HG02623 (cell line): ENCODE measurements at regions not wholly inside any gene's neighbourhood (a gene's known extent, or its start where the extent isn't known, plus 50 kb on each side); places are given as distances from the start of the nearest gene placed in this dataset.

Experiments used
- ATAC-seq: cut with Tn5 transposase; IDR thresholded peaks from one replicate; pipeline ENCODE4 v1.9.1; 2021; ENCODE audit warnings: moderate library complexity; ENCODE audit not compliant: unreplicated experiment

- ATAC-seq: no peak
These were observed 256.9 kb upstream of the POU2AF2 start for GRCh38 chr11:110988671-110989070.

- no peak for ATAC-seq
These were observed 259.5 kb upstream of the POU2AF2 start for GRCh38 chr11:110986016-110986415.

- ATAC-seq: no peak
These were observed 260.0 kb upstream of the POU2AF2 start for GRCh38 chr11:110985547-110985946.

GRCh38 chr11:110984693-110985092 lies 260.8 kb upstream of the POU2AF2 start:
- ATAC-seq: no peak

- no peak for ATAC-seq
These were observed 261.4 kb upstream of the POU2AF2 start for GRCh38 chr11:110984147-110984546.

DNA sequence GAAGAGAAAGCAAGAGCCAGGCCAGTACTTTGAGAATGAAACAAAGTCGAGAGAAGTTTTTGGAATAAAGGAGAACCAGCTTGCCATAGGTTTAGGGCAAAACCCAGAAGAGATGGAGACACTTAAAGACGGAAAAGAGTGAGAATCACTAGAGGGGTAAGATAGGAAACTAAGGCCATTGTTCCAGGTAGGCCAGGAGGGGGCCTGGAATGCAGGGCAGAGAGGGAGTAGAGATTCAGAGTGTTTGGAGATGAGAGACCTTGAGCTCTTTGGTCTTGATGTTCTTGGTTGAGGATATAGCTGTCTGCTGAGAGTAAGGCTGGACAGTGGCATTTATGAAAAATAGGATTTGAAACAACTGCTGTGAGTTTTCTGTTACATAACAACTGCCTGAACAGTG lies 263.3 kb upstream of the POU2AF2 start:
- no peak for ATAC-seq

- no peak for ATAC-seq
These were observed 265.8 kb upstream of the POU2AF2 start for GRCh38 chr11:110979696-110980095.

DNA sequence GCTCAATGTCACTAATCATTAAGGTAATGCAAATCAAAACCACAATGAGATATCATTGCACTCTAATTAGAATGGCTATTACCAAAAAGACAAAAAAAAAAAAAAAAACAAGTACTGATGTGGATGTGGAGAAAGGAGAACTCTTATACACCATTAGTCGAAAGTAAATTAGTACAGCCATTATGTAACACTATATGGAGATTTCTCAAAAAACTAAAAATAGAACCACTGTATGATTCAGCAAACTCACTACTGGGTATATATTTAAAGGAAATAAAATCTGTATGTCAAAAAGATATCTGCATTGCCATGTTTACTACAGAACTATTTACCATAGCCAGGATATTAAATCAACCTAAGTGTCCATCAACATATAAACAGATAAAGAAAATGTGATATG lies 265.4 kb upstream of the ARHGAP20 start:
- no peak for ATAC-seq

DNA sequence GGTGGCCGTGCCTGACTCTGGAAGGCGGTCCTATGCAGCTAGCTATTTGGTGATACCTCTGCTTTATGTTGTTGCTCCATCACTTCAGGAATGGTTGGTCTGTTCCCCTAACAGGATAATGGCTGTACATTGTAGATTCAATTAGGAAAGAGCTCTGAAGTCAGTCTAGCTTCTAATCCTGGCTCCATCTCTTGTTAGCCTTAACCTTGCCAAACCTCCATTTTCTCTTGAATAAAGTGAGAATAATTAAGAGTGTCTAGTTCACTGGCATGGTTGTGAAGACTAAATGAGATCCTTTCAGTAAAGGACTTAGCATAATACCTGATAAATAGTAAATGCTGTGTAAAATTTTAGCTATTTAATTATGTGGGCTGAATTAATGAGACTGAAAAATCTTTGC lies 262.5 kb upstream of the ARHGAP20 start:
- ATAC-seq: no peak

DNA sequence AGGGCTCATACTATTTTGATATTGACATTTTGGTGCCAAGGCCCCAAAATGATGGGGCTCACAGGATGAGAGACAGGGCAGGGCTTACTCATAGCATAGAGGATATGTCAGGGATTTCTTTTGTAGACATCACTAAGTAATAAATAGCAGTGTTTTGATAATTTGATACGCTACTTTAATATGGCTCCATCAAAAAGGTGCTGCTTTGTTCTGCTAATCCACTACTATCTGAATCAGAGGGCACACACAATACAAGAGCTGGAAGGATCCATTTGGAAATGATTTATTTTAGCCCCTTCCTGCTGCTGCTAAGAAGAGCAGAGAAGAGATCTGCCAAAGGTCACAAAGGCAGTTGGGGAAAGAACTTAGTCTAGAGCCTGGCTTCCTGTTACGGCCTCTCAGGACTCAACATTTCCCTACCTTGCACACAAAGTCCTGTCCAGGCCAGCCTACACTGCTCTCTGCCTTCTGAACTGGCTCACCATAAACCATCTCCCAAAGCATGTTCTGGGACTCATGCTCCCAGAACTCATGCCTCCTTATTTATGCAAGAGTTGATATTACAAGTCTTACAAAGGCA lies 261.3 kb upstream of the ARHGAP20 start:
- ATAC-seq: no peak

DNA sequence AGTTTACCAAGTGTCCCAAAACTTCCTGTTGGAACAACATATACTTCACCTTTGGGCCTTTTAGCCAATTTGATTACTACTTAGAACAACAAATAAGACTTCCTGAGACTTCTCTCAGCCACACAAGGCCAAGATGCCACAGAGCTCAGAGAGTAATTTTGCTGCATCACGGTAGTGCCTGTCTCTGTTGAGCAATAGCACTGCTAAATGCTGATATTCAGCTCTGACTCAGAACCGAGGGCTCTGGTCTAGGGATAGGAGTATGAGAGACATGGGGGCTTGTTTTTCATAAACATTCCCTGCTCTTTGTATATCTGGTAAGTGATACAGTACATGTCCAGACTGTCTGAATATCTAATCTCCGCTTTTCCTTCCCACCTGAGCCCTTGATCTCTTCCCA lies 260.4 kb upstream of the ARHGAP20 start:
- ATAC-seq: no peak

GRCh38 chr11:110972106-110972505 lies 259.9 kb upstream of the ARHGAP20 start:
- ATAC-seq: no peak

DNA sequence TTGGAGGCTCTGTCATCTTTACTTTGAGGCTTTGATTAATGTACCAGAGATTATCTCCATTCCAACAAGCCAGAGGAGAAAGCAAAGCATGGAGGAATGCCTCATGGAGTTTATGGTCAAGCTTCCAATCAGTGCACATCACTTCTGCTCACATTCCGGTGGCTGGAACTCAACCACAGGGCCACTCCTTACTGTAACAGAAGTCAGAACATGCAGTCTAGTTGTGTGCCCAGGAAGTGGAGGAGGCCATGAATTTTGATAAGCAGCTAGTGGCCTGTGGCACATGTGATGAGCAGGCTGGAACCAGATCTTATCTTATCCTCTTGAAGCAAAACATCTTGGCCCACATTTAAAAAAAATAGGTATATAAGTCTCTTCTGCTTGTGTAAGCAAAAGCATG lies 258.9 kb upstream of the ARHGAP20 start:
- ATAC-seq: no peak

- ATAC-seq: no peak
These were observed 256.3 kb upstream of the ARHGAP20 start for GRCh38 chr11:110968348-110969062.

DNA sequence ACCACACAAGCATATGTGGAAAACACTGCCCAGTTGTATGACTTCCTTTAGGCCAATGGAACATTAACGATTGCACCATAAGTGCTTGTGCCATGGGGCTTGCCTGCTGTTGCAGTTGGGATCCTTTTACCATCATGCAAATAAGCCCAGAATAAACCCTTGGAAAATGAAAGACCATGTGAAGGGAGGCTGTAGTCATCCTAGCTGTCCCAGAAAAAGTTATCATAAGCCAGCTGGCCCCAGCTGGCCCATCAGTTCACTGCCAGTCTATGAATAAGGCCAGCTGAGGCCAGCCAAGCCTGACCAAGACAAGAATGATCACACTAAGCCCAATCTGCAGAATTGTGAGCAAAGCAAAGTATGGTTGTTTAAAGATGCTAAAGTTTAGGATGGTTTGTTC lies 253.9 kb upstream of the ARHGAP20 start:
- ATAC-seq: no peak

- no peak for ATAC-seq
These were observed 250.7 kb upstream of the ARHGAP20 start for GRCh38 chr11:110962921-110963320.

DNA sequence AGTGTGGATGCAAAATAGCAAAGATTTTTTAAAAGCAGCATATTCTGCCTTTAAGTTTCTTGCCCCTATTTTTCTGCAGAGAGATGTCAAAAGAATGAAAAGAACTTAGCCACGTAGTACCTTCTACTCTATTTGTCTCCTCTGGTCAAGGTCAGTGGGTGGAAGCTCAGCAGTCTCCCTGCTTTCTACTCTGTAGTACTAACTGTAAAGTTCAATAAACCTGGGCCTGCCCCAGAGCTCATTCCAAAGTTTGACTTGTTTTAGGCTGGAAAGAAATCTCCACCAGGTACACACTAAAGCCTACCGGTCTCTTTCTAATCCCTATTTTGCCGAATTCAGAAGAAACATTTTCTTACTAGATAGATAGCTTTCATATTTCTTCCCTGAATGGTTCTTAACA lies 247.9 kb upstream of the ARHGAP20 start:
- ATAC-seq: no peak

- ATAC-seq: no peak
These were observed 246.0 kb upstream of the ARHGAP20 start for GRCh38 chr11:110958216-110958615.

DNA sequence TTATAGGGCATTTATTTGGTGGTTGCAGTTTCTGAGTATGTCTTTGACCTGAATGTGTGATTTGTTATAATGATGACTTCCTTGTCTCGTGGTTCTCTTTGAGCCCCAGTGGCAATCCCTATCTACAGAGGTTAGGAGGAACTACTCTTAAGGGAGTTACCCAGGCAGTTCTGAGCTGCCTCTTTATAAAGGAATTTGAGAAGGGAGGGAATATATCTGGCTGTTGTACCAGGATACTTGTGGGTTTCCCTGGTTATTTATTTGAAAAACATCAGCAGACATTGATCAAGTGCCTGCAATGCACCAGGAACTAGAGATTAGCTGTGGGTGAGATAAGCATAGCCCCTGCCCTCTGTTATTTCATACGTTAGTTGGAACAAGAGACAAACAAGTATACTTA lies 243.5 kb upstream of the ARHGAP20 start:
- ATAC-seq: no peak

- ATAC-seq: no peak
These were observed 239.8 kb upstream of the ARHGAP20 start for GRCh38 chr11:110951950-110952503.

DNA sequence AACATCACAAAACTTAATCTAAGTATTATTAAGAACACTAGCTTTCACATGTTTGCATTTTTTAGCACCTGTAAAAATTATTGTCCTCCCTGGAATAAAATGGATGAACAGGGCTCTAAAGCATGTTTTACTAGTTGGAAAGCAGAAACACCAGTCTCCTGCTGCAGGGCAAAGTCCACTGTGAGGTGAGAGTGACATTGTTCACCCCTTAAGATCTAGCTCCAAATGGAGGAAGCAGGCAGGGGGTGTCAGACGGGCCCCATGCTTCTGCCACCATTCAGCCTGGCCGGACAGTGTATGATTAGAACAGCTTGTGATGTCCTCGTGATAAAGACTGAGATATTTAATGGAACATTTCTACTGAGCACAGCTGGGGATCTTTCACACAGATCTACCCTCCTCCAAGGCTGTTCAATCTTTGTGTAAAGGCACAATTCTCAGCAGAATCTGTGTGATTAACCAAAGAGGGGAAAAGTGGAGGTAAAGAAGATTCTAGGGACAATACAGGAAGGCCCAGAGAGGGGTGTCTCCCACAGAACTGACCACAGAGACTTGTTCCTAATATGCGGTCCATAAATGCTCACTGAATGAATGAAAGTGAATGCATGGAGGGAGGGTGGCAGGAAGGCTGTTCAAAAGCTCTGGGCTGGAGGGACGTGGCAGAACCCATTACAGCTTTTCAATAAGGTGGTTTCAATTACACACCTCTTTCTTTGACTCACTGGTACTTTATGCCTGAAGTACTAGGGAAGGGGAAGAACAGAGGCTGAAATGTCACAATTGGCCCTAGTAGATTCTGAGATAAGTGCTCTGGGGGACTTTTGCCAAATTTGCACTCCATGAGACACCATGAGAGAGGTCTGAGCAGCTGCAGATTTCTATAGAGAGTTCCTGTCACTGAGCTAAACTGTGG lies 239.1 kb upstream of the ARHGAP20 start:
- no peak for ATAC-seq

- no peak for ATAC-seq
These were observed 235.9 kb upstream of the ARHGAP20 start for GRCh38 chr11:110948112-110948511.
